ENCODE measurements at regions not wholly inside any gene's neighbourhood (a gene's known extent, or its start where the extent isn't known, plus 50 kb on each side); places are given as distances from the start of the nearest gene placed in this dataset.

- no peak for DNase-seq (ENCODE audit: low read depth in 2 of 2)
These were observed 416.2 kb upstream of the CCDC196 start for GRCh38 chr14:66069830-66070541.

DNA sequence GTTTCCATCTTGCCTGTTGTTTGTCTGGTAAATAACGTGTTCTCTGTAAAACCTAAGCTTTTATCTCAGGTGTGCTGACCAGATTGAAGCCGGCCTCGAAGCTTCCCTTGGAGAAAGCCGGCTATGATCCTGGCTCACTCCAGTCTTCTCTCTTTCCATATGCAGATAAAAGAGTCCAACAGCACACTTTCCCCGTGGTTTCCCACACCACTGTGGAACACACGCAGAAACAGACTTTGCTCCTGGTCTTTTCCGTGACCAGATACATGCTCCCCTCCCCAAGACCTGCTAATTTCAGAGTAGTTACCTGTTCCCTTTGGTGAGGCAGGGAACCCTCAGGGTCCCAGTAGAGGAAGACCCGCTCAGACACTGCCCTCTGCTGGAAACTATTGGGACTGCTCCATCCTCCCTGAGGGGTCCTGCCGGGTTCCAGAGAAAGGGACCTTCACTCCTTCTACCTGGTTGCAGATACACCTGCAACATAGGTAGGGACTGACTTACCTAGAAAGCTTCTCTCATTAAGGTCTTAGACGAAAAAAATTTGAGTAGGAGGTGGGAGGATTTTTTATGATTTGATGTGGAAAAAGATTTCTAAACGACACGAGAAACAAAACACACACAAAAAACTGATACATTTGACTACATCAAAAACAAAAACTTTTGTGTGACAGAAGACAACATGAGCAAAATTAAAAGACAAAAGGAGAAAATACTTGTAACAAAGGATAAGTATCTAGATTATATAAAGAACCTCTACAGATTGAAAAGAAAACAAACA, 415.4 kb upstream of the CCDC196 start:
- peak; percentile 31 to 66 for DNase-seq (ENCODE audit: low read depth in 2 of 2)

DNA sequence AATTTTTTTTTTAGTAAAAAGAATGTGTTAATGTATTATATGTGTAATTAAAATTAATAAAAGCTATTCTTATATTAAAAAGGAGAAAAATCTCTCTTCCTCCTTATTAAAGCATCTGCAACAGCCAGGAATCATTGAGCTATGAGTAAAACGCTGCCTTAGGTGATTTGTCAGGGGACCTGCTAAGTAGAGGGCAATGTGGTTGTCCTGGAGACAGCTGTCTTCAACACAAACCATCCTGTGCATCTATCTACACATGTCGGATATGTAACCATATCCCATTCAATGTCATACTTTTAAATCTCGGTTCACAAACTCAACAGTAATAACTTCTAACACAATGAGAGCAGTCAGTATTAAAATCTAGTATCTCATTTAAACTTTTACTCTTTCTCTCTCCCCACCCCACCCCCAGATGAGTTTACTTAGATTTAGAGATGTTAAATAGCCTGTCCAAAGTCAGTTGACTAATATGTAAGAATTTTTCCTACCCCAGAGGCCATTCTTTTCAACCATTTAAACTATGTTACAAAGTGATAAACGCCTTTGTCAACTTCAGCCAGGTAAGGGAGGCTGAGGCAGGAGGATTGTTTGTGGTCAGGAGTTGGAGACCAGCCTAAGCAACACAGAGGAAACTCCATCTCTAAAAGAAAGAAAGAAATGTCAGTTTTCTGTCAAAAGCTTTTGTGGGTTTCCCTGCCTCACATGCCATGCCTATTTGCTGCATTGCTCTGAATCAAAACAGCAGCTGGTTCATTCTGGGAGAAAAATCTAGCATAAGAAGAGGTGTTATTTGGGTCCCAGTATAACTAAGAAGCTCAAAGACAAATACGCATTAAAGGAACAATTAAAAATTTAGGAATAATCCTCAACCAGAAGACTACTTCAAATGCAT, 413.7 kb upstream of the CCDC196 start:
- DNase-seq (ENCODE audit: low read depth in 2 of 2) = no peak

DNA sequence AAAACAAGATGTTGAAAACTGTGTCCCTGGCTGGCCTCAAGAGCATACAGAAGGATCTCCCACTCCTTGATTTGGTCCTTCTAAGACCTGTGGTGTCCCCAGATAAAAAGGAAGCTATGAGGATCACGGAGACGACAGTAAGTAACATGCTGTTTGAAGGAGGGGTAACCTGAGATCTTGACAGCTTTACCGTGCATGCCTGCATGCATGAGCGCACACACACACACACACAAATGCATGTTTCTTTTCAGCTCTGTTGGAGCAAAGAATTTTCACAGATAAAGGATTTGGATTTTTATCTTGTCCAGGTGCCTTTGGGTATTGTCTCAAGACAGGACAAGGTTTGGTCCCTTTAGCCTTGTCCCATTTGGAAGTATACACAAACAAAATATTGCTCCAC, 411.6 kb upstream of the CCDC196 start:
- no peak for DNase-seq (ENCODE audit: low read depth in 2 of 2)

GRCh38 chr14:66076176-66076575, 410.0 kb upstream of the CCDC196 start:
- no peak for DNase-seq (ENCODE audit: low read depth in 2 of 2)

- no peak for DNase-seq (ENCODE audit: low read depth in 2 of 2)
These were observed 408.2 kb upstream of the CCDC196 start for GRCh38 chr14:66078006-66078405.

- DNase-seq (ENCODE audit: low read depth in 2 of 2) = no peak
These were observed 404.4 kb upstream of the CCDC196 start for GRCh38 chr14:66081594-66082376.

GRCh38 chr14:66085224-66085623, 400.9 kb upstream of the CCDC196 start:
- DNase-seq (ENCODE audit: low read depth in 2 of 2) = no peak

DNA sequence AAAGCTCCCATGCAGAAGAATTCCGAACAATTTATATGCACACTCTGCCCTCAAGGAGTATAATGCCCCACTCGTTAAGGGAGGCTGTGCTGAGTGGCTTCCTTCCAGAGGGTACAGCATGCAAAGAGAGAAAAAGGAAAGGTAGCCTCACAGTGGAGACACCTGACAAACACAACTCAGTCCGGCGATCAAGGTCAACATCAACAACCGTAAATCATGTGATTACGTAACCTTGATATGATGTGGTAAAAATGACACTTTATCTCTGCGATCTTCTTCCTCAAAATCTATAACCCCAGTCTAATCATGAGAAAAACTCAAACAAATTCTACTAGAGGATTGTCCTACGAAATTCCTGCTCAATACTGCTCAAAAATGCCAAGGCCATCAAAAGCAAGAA, 400.5 kb upstream of the CCDC196 start:
- DNase-seq (ENCODE audit: low read depth in 2 of 2) = no peak

- DNase-seq (ENCODE audit: low read depth in 2 of 2) = no peak
These were observed 398.9 kb upstream of the CCDC196 start for GRCh38 chr14:66087231-66087630.

- no peak for DNase-seq (ENCODE audit: low read depth in 2 of 2)
These were observed 397.5 kb upstream of the CCDC196 start for GRCh38 chr14:66088656-66089055.

GRCh38 chr14:66092206-66092605, 394.0 kb upstream of the CCDC196 start:
- no peak for DNase-seq (ENCODE audit: low read depth in 2 of 2)

DNA sequence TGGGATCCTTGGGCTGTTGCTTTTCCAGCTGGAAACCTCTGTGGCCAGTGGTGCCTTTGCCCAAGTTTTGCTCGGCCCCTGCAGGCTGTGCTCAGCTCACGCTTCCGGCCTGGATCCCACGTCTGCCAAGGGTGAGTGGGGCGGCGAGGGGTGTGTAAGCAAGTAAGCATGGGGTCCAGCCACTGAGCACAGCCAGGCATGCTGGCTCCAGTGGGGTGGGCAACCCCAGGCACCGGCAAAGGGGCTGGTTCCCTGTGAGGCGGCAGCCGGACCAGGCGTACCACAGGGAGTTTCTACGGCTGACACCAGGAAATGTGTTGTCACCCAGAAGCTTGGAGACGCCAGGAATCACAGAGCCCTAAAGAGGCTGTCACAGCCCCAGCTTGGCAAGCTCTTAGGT, 393.4 kb upstream of the CCDC196 start:
- no peak for DNase-seq (ENCODE audit: low read depth in 2 of 2)

- DNase-seq (ENCODE audit: low read depth in 2 of 2) = no peak
These were observed 392.0 kb upstream of the CCDC196 start for GRCh38 chr14:66094001-66094727.

DNA sequence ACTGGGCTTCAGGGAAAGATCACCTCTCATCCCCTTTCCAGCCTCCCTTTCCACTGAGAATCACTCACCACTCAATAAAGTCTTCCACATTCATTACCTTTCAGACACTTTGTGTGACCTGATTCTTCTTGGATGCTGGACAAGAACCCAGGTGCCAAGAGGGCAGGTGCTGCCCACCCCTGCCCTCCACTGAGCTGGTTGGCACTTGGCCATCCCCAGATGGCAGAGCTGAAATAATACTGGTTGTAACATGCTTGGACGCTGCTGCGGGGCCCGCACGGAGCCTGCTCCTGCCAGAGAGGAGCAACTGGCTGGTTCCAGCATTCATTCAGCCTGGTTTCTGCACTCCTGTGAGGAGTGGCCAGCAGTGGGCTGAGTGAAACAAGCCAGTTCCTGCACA, 386.7 kb upstream of the CCDC196 start:
- no peak for DNase-seq (ENCODE audit: low read depth in 2 of 2)

- DNase-seq (ENCODE audit: low read depth in 2 of 2) = no peak
These were observed 386.2 kb upstream of the CCDC196 start for GRCh38 chr14:66099931-66100330.

GRCh38 chr14:66101662-66102061, 384.5 kb upstream of the CCDC196 start:
- DNase-seq (ENCODE audit: low read depth in 2 of 2) = no peak

GRCh38 chr14:66104486-66104885, 381.7 kb upstream of the CCDC196 start:
- DNase-seq (ENCODE audit: low read depth in 2 of 2) = no peak

GRCh38 chr14:66105815-66106214, 380.4 kb upstream of the CCDC196 start:
- DNase-seq (ENCODE audit: low read depth in 2 of 2) = no peak

DNA sequence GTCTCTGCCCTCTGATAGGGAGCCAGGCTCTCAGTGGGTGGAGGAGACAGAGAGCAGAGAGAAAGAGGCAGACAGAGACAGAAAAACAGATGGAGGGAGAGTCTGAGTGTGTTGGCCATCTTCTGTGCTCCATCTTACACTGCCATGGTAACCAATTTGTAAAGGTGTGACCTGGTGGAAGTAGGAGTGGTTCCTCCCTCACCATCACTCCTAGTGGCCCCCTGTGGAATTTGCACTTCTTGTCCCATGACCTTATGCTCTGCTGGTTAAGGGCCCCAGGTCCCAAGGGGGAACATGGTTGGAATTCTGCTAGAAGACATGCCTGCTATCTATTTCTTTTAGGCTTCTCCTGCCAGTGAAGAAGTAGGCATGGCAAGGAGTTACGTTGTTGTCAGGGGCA, 376.7 kb upstream of the CCDC196 start:
- DNase-seq (ENCODE audit: low read depth in 2 of 2) = no peak

DNA sequence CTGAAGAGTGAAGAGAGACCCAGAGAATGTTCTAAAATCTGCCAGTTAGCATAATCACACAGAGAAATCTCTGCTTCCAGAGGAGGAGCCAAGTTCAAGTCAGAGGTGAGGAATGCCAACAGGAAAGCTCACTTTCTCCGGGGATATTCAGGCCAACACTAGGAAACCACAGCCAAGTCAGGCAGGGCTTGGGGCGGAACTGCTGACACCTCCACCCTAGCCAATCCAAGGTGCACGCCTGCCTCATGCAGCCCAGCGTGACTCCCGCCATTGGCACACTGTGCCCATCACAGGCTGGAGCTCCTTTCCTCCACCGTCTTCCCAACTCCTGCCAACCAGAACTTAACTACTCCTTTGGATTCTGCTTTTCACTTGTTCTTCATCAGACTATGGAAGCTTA, 374.3 kb upstream of the CCDC196 start:
- no peak for DNase-seq (ENCODE audit: low read depth in 2 of 2)
